K562 (cell line): ENCODE measurements at regions not wholly inside any gene's neighbourhood (a gene's known extent, or its start where the extent isn't known, plus 50 kb on each side); places are given as distances from the start of the nearest gene placed in this dataset.

Source experiments
- ATAC-seq: fragments of 200-7000 bp; cut with Tn5 transposase; 3 replicates; pipeline ENCODE4 v1.9.1; 2020; ENCODE audit warnings: moderate library complexity
- BruUV-seq: library from RNA; stranded (reverse); fragments of 400-500 nt; replicated peaks from 2 replicates; lab custom pipeline; 2021; lab: Mats Ljungman, UMichigan
- CTCF ChIA-PET: fragments of 300-600 bp; formaldehyde crosslinking; extraction: SDS; loops from one replicate; lab custom pipeline; 2021; ENCODE audit warnings: low intra/inter-chr PET ratio; lab: Yijun Ruan, JAX
- POLR2A ChIA-PET: fragments of 300-600, 350-650 bp; sonication (Branson Sonifier 250); formaldehyde crosslinking; extraction: SDS; loops from one replicate; lab custom pipeline; 2021; ENCODE audit warnings: antibody characterized with exemption, inconsistent platforms; lab: Yijun Ruan, JAX
- DNase-seq, 4 experiments: peaks; one replicate each; pipeline versions ENCODE4 v3.0.0 to v3.0.0-alpha.2; 2011 to 2018; ENCODE audit warnings: low spot score in 3 of 4, mixed read lengths in 3 of 4; ENCODE audit errors: extremely low read depth in 1 of 4
- FAIRE-seq: peaks from 2 replicates; lab custom pipeline; 2011; peaks lifted over from hg19 to GRCh38; lab: Jason Lieb, UNC
- H2AFZ ChIP-seq: 2 replicates; pipeline ENCODE4 v1.6.0; 2011; ENCODE audit warnings: low read depth, low read length, control low read depth, inconsistent platforms
- H3K27ac ChIP-seq: fragments of 200-600 bp; 3 replicates; pipeline ENCODE4 v1.8.0; 2011; ENCODE audit warnings: low read depth, mild to moderate bottlenecking, control low read depth, inconsistent platforms, low read length, moderate library complexity, mixed read lengths; ENCODE audit errors: extremely low read depth
- H3K27me3 ChIP-seq, 2 experiments: fragments of 300-600 bp in 1 of 2; 2 replicates in 1 of 2; 3 replicates in 1 of 2; pipeline versions ENCODE4 v1.6.0 to v1.8.0; 2011; ENCODE audit warnings: inconsistent platforms in 2 of 2, low read length in 2 of 2, mild to moderate bottlenecking in 1 of 2, mixed read lengths in 1 of 2, moderate library complexity in 1 of 2; ENCODE audit not compliant: control insufficient read depth in 2 of 2, insufficient read depth in 2 of 2
- H3K36me3 ChIP-seq: fragments of 300-600 bp; 3 replicates; pipeline ENCODE4 v1.8.0; 2011; ENCODE audit warnings: mild to moderate bottlenecking, low read length, inconsistent platforms; ENCODE audit not compliant: control insufficient read depth, insufficient read depth
- H3K4me1 ChIP-seq, 2 experiments: fragments of 200-600 bp in 1 of 2; replicated peaks in 1 of 2; 2 replicates in 1 of 2; 3 replicates in 1 of 2; pipeline versions ENCODE4 v1.5.1 to v1.8.0; 2011; ENCODE audit warnings: inconsistent platforms in 2 of 2, low read length in 2 of 2, mild to moderate bottlenecking in 1 of 2, mixed read lengths in 1 of 2, moderate library complexity in 1 of 2; ENCODE audit not compliant: control insufficient read depth in 2 of 2, insufficient read depth in 2 of 2
- H3K4me2 ChIP-seq: 2 replicates; pipeline ENCODE4 v1.6.1; 2011; ENCODE audit warnings: low read length, control low read depth, inconsistent platforms, mixed read lengths; ENCODE audit not compliant: insufficient read depth
- H3K4me3 ChIP-seq: fragments of 200-600 bp; sonication (generic), shearing (Covaris generic); 2 replicates; pipeline ENCODE4 v1.5.1; 2016; ENCODE audit warnings: control low read depth, inconsistent platforms
- H3K79me2 ChIP-seq: fragments of 200-600 bp; 3 replicates; pipeline ENCODE4 v1.8.0; 2011; ENCODE audit warnings: low read length, inconsistent platforms; ENCODE audit not compliant: control insufficient read depth, insufficient read depth
- H3K9ac ChIP-seq, 2 experiments: 2 replicates each; pipeline versions ENCODE4 v1.6.0 to v1.6.1; 2011; ENCODE audit warnings: low read depth in 2 of 2, low read length in 2 of 2, control low read depth in 1 of 2, inconsistent platforms in 1 of 2, mild to moderate bottlenecking in 1 of 2, mixed read lengths in 1 of 2; ENCODE audit not compliant: insufficient read depth in 1 of 2
- H3K9me1 ChIP-seq: one replicate; pipeline ENCODE4 v1.6.0; 2011; ENCODE audit warnings: inconsistent platforms, mild to moderate bottlenecking, low read length, moderate library complexity; ENCODE audit not compliant: control insufficient read depth, insufficient read depth
- H3K9me3 ChIP-seq: replicated peaks from 2 replicates; pipeline ENCODE4 v1.5.1; 2011; ENCODE audit warnings: low read depth, low read length, inconsistent platforms; ENCODE audit not compliant: control insufficient read depth, insufficient read depth
- H4K20me1 ChIP-seq: replicated peaks from 2 replicates; pipeline ENCODE4 v1.6.1; 2011; ENCODE audit warnings: low read length, inconsistent platforms, mixed read lengths; ENCODE audit not compliant: control insufficient read depth, insufficient read depth
- KLF6 ChIP-seq: fragments of 250-450 bp; sonication (Bioruptor Pico); IDR thresholded peaks from 2 replicates; pipeline ENCODE4 v1.4.0; 2020; ENCODE audit warnings: mild to moderate bottlenecking, moderate library complexity, borderline replicate concordance
- RAD21 ChIP-seq, 2 experiments: fragments of 250-450 bp in 1 of 2; fragments of 450-650 bp in 1 of 2; sonication (Bioruptor Pico) in 1 of 2; formaldehyde crosslinking in 1 of 2; IDR thresholded peaks in 1 of 2; conservative IDR thresholded peaks in 1 of 2; 2 replicates each; pipeline versions ENCODE4 v1.4.0 to v1.8.0; 2020 to 2022; ENCODE audit warnings: mild to moderate bottlenecking in 2 of 2, moderate library complexity in 1 of 2
- TCFL5 ChIP-seq: fragments of 250-450 bp; sonication (Bioruptor Pico); conservative IDR thresholded peaks from 2 replicates; pipeline ENCODE4 v1.6.1; 2021; ENCODE audit warnings: mild to moderate bottlenecking, moderate library complexity, matching md5 sums
- YY1 ChIP-seq, 3 experiments: IDR thresholded peaks; 2 replicates each; pipeline ENCODE4 v1.6.1; 2011; ENCODE audit warnings: low read length in 2 of 3, mild to moderate bottlenecking in 2 of 3, moderate library complexity in 2 of 3, borderline replicate concordance in 1 of 3, control low read depth in 1 of 3, low read depth in 1 of 3; ENCODE audit not compliant: insufficient read depth in 3 of 3, insufficient replicate concordance in 2 of 3, control insufficient read depth in 1 of 3, insufficient read length in 1 of 3; ENCODE audit errors: extremely low read depth in 1 of 3
- WGBS: fragments of 100-300 bp; shearing (Covaris generic); methylation state at CpG from one replicate; pipeline ENCODE4 v1.1.6; 2016; ENCODE audit warnings: low coverage, mixed read lengths; ENCODE audit not compliant: insufficient coverage; ENCODE audit errors: missing lambda C conversion rate; 5-methylcytosine and 5-hydroxymethylcytosine counted together
- in situ Hi-C: fragments of 300-500 bp; cut with MboI; formaldehyde crosslinking; loops from 4 replicates; pipeline ENCODE4 v1.15.0; 2018; ENCODE audit warnings: inconsistent platforms, mixed read lengths
- intact Hi-C: fragments of 100-400 bp; cut with micrococcal nuclease; formaldehyde crosslinking; loops from 2 replicates; pipeline ENCODE4 v1.14.2; 2022
- TF ChIP-seq, protein P1 (sequence below), 2 experiments: fragments of 450-650 bp; formaldehyde crosslinking in 1 of 2; IDR thresholded peaks; 2 replicates each; pipeline versions ENCODE4 v1.4.0 to v1.6.1; 2014 to 2020; ENCODE audit warnings: mild to moderate bottlenecking in 2 of 2, borderline replicate concordance in 1 of 2, low read depth in 1 of 2
- TF ChIP-seq, protein P2 (sequence below), 3 experiments: IDR thresholded peaks in 2 of 3; conservative IDR thresholded peaks in 1 of 3; 2 replicates each; pipeline ENCODE4 v1.5.1; 2011 to 2012; ENCODE audit warnings: low read length in 3 of 3, mild to moderate bottlenecking in 3 of 3, control low read depth in 2 of 3, improper control_type of control experiment in 1 of 3, inconsistent platforms in 1 of 3, low read depth in 1 of 3, mixed read lengths in 1 of 3, moderate library complexity in 1 of 3; ENCODE audit not compliant: insufficient read depth in 2 of 3
- TF ChIP-seq, protein P3 (sequence below): fragments of 450-650 bp; formaldehyde crosslinking; IDR thresholded peaks from 2 replicates; pipeline ENCODE4 v1.4.0; 2020; ENCODE audit warnings: mild to moderate bottlenecking, moderate library complexity

DNA sequence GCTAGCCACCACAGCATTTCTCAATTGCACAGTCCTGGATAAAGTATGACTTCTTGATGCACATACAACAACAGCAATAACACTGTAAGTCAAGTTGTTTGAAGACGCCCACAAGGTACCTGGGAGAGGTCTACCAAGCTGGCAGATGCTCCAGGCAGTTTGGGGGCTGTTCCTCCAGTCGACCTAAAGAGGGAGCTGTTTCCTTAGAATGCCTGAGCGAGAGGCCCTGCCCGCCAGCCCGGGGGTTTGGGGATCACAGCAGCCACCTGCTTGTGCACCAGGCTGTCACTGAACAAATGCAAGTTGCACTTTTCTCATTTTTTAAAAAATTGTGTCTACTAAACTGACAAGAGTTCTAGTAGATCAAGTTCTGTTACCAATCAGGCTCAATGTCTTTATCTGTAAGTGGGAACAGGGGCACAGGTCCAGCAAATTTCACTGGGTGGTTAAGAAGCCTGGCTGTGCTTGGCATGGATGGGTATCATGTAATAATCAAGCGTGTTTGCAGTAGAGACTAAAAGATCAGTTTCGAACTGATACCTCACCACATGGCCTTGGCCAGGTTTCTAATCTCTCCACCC, 193.8 kb upstream of the ADO start:
- no TSS peak for BruUV-seq
- Histone ChIP-seq H3K9me3 (no peaks in the 10 kb centered on the region), H3K9me1 (no peaks in the 10 kb centered on the region), H3K4me2 (no peak overlapping the region), H4K20me1 (no peaks in the 10 kb centered on the region), H3K9ac (no peak overlapping the region), H2AFZ (no peak overlapping the region), H3K79me2 (no peaks in the 10 kb centered on the region), H3K4me3 (no peak overlapping the region), H3K36me3 (no peaks in the 10 kb centered on the region), H3K4me1 (no peaks in the 10 kb centered on the region), H3K27me3 (no peaks in the 10 kb centered on the region), H3K27ac (no peak overlapping the region)
- in situ Hi-C loops (loop anchor here (10.0 kb wide), 1 partner anchor 544 kb away; no protein-coding TSS in a partner anchor), intact Hi-C loops (loop anchor here (5.0 kb wide), 3 partner anchors 207 to 547 kb away; partner anchors contain the start of gene EGR2)
- POLR2A ChIA-PET, result interaction anchor here (0.6 to 0.8 kb wide), 2 partner anchors 290 to 535 kb away, joined by 3 read pairs; no protein-coding TSS in a partner anchor
- CTCF ChIA-PET, result no interaction called here
- 2% methylated on average over 7 of the region's 7 CpGs for WGBS
- FAIRE-seq, result peak; percentile 85
- peak; percentile 93 for ATAC-seq
- DNase-seq, result peak; percentile 56 to 67 (median 59)
- TF ChIP-seq, protein P1, sequence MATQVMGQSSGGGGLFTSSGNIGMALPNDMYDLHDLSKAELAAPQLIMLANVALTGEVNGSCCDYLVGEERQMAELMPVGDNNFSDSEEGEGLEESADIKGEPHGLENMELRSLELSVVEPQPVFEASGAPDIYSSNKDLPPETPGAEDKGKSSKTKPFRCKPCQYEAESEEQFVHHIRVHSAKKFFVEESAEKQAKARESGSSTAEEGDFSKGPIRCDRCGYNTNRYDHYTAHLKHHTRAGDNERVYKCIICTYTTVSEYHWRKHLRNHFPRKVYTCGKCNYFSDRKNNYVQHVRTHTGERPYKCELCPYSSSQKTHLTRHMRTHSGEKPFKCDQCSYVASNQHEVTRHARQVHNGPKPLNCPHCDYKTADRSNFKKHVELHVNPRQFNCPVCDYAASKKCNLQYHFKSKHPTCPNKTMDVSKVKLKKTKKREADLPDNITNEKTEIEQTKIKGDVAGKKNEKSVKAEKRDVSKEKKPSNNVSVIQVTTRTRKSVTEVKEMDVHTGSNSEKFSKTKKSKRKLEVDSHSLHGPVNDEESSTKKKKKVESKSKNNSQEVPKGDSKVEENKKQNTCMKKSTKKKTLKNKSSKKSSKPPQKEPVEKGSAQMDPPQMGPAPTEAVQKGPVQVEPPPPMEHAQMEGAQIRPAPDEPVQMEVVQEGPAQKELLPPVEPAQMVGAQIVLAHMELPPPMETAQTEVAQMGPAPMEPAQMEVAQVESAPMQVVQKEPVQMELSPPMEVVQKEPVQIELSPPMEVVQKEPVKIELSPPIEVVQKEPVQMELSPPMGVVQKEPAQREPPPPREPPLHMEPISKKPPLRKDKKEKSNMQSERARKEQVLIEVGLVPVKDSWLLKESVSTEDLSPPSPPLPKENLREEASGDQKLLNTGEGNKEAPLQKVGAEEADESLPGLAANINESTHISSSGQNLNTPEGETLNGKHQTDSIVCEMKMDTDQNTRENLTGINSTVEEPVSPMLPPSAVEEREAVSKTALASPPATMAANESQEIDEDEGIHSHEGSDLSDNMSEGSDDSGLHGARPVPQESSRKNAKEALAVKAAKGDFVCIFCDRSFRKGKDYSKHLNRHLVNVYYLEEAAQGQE (IDR thresholded peaks at IDR 0.05; ENCODE audit: borderline replicate concordance), result peak; percentile 43; the same call in 1 of the 2 replicates
- TF ChIP-seq, protein P1 (CRISPR knock-in tag; IDR thresholded peaks at IDR 0.05; ENCODE audit: low read depth), result no peak
- TF ChIP-seq, protein P2, sequence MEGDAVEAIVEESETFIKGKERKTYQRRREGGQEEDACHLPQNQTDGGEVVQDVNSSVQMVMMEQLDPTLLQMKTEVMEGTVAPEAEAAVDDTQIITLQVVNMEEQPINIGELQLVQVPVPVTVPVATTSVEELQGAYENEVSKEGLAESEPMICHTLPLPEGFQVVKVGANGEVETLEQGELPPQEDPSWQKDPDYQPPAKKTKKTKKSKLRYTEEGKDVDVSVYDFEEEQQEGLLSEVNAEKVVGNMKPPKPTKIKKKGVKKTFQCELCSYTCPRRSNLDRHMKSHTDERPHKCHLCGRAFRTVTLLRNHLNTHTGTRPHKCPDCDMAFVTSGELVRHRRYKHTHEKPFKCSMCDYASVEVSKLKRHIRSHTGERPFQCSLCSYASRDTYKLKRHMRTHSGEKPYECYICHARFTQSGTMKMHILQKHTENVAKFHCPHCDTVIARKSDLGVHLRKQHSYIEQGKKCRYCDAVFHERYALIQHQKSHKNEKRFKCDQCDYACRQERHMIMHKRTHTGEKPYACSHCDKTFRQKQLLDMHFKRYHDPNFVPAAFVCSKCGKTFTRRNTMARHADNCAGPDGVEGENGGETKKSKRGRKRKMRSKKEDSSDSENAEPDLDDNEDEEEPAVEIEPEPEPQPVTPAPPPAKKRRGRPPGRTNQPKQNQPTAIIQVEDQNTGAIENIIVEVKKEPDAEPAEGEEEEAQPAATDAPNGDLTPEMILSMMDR (IDR thresholded peaks at IDR 0.05 in 2 of 3, conservative IDR thresholded peaks at IDR 0.05 in 1 of 3; ENCODE audit: insufficient read depth in 2 of 3, low read depth in 1 of 3, low read length in 3 of 3), result peak; percentile 71 to 82 (median 80)
- no peak for TF ChIP-seq TCFL5 (CRISPR knock-in tag)
- TF ChIP-seq KLF6 (CRISPR knock-in tag), result no peak
- peak in 1 of 3 experiments; percentile 18 for TF ChIP-seq YY1 (IDR thresholded peaks at IDR 0.05; ENCODE audit: borderline replicate concordance in 1 of 3, control insufficient read depth in 1 of 3, extremely low read depth in 1 of 3, insufficient read depth in 3 of 3, insufficient read length in 1 of 3, insufficient replicate concordance in 2 of 3, low read depth in 1 of 3, low read length in 2 of 3)
- TF ChIP-seq RAD21 (CRISPR knock-in tag; conservative IDR thresholded peaks at IDR 0.05 in 1 of 2, IDR thresholded peaks at IDR 0.05 in 1 of 2), result peak; percentile 65 to 75
- TF ChIP-seq, protein P3, sequence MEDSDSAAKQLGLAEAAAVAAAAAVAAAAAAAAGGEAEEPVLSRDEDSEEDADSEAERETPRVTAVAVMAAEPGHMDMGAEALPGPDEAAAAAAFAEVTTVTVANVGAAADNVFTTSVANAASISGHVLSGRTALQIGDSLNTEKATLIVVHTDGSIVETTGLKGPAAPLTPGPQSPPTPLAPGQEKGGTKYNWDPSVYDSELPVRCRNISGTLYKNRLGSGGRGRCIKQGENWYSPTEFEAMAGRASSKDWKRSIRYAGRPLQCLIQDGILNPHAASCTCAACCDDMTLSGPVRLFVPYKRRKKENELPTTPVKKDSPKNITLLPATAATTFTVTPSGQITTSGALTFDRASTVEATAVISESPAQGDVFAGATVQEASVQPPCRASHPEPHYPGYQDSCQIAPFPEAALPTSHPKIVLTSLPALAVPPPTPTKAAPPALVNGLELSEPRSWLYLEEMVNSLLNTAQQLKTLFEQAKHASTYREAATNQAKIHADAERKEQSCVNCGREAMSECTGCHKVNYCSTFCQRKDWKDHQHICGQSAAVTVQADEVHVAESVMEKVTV (CRISPR knock-in tag), result peak; percentile 55
